NCI-H146 treated with DMSO at 0.1 percent for 48 hours (cell line): ENCODE measurements at regions not wholly inside any gene's neighbourhood (a gene's known extent, or its start where the extent isn't known, plus 50 kb on each side); places are given as distances from the start of the nearest gene placed in this dataset.

ENCODE experiments used
- DNase-seq: peaks from one replicate; lab custom pipeline; 2025; ENCODE audit not compliant: unreplicated experiment; lab: John Stamatoyannopoulos, UW

DNA sequence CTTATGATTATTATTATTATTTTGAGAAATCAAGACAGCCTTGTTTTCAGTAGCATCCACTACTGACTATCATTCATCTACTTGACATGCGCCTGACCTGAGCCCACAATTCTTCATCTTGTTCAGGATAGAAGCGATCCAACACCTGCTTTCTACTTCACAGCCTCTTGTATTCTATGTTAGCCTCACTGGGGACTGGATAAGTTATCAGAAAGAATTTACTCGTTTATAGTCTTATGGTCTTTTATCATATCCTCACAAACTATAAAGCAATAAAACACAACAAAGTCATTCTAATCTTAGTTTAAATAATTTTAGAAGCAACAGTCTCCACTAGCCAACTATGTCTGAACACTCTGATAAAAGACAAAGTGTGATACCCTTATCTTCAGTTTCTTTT lies 436.0 kb upstream of the ARGLU1 start:
- DNase-seq: no peak

DNA sequence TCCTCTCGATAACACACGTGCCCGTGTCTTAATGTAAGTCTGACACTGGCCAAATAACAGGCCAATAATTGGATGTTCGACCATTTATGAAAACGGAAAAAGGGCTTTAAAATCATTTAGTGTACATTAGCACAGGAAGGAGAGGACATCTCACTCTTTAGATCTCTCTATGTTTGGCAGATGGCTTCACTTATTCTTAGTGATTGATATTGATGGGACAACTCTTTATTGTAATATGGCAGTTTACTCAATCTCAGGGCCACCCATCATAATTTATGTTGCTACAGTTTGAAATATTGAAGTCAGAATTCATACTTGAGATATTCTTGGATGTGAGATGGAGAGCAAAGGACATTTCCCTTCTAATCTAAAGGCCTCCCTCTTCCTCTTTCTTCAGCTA lies 430.7 kb upstream of the ARGLU1 start:
- no peak for DNase-seq

DNA sequence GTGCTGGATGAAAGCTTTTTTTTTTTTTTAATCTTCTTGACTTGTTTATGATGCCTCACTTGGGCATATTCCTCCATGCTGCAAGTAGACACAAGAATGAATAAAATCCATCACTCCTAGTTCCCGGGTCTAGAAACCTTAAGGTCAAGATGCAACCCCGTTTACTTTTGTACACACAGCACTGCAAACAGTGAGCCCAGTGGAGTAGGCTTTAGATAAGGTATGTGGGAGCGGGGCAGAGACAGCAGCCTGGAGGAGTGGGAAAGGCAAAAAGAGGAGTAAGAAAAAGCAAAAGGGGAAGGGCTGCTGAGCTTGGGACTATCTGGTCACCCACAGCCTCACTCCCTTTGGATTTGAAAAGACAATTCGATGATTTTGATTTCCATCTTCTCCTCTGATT lies 429.8 kb upstream of the ARGLU1 start:
- no peak for DNase-seq

DNA sequence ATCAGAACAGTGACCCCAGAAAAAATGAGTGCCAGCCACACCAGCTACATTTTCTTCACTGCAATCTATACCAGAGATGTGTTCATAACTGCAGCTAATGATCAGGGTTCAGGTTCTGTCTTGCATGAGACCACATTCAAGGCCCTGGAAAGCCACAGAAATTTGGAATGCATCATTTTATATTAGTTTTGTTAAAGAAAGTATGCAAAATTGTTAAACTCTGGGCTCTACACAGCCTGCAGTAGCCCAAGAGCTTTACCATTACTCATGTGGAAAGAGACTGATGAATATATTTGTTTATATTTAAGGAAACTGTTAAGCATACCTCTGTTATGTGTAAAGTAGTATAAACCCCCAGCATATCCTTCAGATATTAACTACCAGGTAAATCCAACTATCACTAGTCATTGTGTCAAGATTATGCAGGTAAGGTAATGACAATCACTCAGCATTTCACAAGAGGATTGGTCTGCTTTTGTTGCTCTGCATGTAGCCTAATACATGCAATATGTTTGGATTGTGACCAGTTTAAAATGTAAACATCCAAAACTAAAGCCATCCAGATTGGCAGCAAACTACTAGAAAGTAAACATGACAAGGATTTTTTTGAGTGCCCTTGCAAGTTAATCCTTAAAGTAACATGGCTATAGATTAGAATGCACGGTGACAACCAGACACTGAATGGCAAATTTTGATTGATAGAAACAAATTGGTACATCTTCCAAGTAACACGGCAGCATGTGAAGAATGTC lies 429.1 kb upstream of the ARGLU1 start:
- DNase-seq: no peak

DNA sequence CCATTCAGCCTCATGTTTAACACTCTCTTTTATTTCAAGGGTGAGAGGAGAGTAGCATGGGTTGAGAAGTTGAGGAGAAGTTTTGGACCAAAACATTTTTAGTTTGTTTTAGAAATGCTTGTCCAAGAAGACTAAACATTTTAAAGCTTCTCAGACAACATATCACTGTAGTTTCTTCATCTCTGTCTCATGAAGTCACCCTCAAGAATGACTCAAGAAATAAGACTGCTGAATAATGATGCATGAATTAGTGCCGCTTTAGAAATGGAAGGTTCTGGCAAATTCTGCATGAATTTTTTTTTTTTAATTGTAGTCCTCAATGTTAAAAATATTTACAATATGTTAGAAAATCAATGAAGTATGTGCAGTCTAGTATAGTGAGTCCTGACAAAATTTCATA lies 422.7 kb upstream of the ARGLU1 start:
- DNase-seq: no peak

DNA sequence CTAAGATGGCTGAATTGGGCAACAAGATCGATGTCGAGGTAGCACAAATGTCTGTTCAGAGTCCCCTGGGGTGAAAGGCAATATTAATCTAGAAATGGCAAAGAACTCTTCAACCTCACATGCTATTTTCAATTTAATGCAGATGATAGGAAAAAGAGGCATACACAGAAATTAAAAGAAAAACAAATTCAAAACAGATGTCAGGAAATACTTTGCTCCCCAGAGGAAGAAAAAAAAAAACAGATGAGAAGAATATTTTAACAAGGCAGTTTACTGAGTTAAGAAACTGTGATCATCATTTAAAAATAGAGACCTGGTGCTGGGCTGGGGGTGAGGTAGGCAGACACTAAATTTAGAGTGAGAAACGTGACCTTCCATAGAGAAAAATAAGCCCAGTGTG lies 421.9 kb upstream of the ARGLU1 start:
- DNase-seq: no peak

DNA sequence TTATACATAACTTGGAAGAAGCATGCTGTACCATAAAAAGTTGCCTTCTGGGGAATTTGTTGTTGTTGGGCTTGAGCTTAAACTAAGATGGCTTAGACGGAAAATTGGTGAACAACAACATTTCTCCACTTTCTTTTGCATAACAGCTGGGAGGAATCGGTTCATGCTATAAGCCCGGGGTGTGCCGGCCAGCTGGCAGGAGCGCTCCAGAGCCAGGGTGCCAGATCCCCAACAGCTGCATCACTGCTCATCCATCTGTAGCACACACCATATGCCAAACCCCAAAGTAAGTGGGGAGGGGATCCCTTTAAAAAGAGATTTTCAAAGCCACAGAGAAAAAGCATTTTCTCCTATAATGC lies 419.5 kb upstream of the ARGLU1 start:
- no peak for DNase-seq

DNA sequence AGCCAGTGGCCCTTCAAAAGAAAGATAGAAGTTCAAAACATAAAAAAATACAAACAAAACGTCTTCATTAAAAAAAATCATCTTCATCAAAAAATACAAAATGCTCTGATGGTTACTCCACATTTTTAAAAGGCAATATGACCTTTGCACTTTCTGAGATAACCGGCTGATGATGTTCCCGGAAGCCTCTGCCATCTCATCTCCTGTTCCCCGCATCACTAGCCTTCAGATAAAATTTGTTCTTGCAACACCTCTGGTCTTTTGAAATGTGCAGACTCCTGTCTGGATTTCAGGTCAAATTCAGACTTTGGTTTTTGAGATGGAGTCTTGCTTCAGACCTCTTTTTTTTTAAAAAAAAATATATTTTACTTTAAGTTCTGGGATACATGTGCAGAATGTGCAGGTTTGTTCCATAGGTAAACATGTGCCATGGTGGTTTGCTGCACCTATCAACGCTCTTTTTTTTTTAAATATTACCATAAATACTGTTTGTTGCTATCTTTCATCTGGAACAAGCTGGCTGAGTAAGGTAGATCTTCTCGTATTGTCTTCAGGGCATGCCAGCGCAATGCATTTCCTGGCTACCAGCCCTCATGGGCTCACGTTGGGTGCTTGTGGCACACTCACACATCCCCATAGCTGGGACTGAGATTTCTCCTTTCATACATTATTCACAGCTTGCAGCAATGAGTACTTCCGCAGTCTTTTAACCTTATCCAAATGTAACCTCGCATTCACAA lies 418.9 kb upstream of the ARGLU1 start:
- no peak for DNase-seq

DNA sequence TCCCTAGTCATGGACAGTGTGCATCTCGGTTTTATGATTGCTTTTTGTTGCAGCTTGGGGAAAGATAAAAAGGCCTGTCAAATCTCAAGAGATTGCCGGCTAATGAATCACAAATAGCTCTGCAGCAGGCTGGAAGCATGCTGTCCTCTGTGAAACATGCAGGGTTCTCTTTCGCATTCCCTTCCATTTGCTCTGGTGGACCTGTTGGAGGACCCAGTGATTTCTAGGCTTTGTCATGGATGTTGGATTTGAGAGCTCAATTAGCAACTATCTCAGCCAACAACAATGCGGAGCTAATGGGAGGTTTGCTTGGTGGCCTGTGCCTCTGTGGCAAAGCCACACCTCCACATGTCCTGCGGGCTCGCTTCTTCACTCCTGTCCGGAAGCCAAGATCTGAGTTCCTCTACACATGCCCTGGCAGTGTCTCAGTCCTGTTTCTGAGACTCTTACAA lies 418.1 kb upstream of the ARGLU1 start:
- DNase-seq: no peak

DNA sequence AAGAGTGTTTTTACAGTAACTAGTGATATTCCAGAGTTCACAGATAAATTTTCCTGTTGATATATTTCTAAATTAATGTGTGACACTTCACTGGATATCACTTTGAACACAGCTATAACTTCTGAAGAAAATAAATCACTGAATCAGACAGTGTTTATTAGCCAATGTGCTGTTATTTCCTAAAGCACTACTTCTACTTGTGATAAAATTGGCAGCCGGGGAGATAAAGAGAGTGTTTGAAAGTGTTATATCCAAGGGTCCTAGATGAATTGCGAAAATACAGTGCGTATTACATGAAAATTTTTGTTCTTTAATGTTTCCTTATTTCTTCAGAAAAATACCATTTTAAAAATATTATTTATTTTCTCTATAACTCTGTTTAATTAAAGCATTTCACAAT lies 417.5 kb upstream of the ARGLU1 start:
- no peak for DNase-seq

DNA sequence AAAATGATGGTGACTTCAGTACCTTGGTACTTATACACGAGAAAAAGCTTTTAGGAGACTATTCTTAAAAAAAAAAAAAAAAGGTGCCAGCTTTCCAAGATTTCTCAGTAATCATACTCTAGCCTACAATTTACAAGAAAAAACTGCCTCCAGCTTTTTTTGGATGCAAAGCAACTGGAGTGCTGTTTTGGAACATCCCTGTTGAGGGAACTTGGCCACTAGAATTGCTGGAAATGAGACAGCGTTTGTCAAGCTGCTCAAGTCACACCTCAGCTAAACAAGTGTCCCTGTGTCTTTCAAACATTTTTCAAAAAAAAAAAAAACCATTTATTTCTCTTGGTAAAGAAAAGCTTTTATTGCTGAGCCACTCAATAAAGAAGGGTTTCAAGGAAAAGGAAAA lies 413.1 kb upstream of the ARGLU1 start:
- no peak for DNase-seq

DNA sequence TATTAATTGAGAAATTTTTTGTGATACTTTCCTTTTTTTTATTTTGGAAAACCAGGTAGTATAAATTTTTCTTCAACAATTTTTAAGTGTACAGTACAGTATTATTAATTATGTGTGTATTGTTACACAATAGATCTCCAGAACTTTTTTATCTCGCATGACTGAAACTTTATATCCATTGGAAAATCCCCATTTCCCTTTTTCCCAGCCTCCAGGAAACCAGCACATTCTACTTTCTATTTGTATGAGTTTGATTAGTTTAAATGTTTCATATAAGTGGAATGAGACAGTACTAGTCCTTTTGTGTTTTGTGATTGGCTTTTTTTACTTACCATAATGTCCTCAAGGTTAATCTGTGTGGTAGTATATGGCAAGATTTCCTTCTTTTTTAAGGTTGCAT lies 399.5 kb upstream of the ARGLU1 start:
- no peak for DNase-seq

DNA sequence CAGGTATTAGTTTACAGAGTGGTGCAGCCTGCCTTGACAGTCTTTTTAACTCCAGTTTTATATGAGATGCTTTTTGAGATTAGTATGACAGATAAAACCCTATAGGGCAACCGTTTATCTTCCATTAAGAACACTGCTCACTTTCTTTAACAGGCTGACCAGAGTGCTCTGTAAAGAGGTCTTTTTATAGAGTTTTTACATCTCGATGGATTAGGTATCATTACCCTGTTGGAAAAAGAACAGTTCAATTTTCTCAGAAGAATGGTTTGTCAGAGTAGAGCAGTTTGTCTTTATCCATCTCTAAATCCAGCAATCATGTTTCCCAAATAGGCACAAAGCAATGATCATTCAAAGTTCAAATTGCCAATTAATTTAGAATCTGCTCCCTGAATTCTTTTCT lies 395.2 kb upstream of the ARGLU1 start:
- no peak for DNase-seq

DNA sequence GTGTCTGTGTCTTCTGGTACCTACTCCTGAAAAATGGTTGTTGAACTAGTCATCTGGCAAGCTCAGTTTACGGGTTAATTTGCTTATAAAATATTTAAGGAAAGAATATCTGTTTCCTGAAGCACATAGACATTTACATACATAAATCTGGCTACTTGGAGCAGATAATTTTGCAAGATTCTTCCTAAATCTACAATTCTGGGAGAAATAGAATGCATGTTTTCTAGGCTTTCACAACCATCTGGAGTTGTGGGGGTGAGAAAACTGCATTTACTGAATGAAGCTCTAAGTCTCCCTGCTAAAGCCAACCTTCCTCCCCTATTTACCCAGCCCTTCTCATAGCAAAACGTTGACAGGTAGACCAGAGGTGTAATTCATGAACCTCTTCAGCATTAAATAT lies 393.7 kb upstream of the ARGLU1 start:
- DNase-seq: no peak

DNA sequence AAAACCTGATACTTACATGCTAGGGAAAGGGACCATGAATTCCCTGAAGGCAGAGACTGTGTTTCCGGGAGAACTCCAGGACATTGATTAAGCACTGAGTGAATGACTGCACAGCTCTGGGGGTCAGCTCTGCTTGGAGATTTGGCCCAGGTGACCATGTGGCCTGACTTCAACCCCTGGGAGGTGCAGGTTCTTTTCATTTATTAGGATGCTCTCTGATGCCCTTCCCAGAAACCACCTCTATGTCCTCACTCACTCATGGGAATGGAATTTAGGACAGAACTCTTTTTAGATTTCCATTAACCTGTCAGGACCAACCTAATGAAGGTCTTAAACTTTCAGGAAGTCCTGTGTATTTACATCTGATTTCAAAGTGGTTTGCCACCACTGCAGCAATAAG lies 393.3 kb upstream of the ARGLU1 start:
- DNase-seq: no peak

DNA sequence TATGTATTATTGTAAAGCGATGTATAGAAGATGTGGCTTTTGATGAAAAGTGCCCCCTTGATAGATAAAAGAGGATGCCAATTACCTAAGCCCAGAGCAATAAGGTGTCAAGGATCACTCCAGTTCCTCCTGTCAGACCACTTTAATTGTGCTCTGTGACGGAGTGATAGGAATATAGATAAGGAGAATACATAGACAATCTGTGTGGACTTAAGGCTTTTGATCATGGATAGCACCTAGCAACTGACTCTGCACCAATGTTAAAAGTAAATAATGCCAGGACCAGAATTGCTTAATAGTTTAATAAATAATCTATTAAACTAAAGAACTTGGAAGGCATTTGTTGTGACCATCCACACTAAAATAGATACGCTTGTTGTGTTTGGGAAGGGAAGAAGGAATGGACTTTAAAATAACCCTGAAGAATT lies 390.7 kb upstream of the ARGLU1 start:
- DNase-seq: no peak

DNA sequence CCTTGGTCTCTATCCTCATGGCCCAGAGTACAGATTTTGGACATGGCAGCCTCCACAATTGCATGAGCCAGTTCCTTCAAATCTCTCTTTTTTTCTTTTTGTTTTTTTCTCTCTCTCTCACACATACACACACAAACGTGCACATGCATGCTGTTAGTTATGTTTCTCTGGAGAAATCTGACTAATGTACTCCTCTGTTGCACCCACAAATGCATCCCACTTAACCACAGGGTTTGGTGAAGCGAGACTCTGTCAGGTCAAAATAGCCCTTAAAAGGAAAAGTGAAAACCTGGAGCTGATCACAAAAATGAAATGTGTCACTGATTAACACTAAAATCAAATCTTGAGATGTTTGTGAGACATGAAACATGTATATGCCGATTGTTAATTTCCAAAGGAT lies 374.6 kb upstream of the ARGLU1 start:
- no peak for DNase-seq

DNA sequence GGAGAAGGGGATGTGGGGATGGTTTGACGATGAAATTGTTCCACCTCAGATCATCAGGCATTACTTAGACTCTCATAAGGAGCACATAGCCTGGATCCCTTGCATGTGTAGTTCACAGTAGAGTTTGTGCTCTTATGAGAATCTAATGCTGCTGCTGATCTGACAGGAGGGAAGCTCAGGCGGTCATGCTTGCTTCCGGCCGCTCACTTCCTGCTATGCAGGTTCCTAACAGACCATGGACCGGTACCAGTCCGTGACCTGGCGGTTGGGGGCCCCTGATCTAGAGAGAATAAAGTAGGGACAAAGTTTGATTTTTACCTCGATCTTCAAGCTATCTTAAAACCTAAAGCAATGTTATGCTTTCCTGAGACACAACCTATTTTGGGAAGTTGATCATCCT lies 373.8 kb upstream of the ARGLU1 start:
- DNase-seq: no peak

DNA sequence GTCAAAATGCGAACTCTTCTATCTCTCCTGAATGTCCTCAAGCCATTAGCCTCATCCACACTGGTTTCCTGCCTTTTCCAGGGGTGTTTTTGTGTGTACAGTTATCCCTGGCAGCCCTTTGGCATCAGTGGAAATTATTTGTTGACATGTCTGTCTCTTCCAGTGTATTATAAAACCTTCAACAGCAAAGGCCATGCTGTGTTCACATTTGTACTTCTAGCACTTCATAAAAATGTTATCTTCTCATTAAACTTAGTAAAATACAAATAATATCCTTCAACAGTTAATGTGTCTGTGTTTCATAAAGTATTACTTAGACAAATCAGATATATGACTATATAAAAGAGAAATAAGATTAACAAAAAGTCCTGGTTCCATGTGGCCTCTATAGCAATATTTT lies 359.5 kb upstream of the ARGLU1 start:
- DNase-seq: no peak

DNA sequence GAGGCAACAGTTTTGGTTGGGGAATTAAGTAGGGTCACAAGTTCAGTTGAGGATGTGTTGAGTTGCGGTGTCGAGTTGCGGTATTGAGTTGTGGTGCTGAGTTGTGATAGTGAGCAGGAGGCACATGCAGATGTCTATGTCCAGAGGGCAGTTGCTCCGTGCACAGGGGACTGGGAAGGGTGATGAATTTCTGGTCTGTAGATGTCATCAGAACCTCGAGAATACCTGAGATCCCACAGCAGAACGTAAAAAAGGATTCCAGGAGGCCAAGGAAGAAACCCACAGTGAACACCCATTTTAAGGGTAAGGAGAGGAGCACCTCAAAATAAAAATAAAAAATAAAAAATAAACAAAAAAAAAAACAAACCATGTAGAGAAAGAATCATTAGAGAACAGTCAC lies 354.4 kb upstream of the ARGLU1 start:
- no peak for DNase-seq

DNA sequence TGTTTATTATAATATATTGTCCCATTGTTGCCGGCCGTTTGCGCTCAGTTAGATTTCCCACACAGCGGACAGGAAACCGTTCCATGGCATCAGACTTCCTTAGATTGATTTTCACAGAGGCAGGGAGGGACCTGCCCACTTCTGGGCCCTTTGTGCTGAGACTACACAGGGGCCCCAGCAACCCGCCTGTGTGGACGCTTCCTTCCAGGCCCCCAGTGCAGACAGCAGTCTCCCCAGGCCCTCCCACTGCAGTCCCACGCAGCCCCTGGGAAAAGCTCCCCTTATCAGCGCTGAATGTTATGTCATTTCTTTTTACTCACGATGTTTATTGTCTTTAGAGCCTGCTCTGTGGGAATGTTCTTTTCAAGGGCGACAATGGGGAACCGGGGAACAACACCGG lies 351.7 kb upstream of the ARGLU1 start:
- no peak for DNase-seq

DNA sequence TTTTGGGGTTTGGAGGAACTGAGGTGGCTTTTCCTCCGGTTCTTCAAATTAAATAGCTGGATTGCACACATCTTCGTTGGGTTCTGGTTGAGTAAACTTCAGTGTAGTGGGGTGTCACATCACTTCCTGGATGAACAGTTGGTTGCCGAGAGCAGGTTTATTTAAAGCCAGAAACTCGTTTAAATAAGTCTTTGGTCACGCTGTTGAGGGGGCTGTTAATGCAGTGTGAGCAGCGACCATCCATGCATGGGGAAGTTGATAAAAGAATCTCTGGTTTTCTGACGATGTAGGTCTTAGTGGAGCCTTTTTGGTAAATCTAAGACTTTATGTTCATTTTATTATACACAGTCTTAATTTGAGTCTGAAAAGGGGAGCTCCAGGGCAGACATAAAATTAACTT lies 351.2 kb upstream of the ARGLU1 start:
- no peak for DNase-seq

DNA sequence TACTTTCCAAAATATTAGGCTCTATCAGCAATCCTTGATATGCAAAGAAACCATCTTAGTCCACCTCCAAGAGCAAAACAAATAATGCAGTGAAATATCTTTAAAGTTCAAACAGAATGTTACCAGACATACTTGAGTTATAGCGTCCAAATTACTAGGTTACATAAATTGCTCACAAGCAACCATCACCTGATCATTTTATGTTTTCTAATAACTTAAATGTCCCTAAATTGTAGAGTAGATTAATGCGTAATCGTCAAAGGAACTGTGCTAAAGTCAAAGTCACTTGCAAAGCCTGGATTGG lies 350.6 kb upstream of the ARGLU1 start:
- DNase-seq: no peak
